ENCODE measurements at regions not wholly inside any gene's neighbourhood (a gene's known extent, or its start where the extent isn't known, plus 50 kb on each side); places are given as distances from the start of the nearest gene placed in this dataset.
A peak's percentile ranks its signal among the peaks of the same experiment; 100 is the strongest.

GRCh38 chr6:12584631-12585405 lies 131.7 kb upstream of the PHACTR1 start:
- no peaks in the 10 kb centered on the region for H3K27me3 Mint-ChIP-seq (ENCODE audit: insufficient read depth)
- DNase-seq, result peak; percentile 7
- H3K4me3 Mint-ChIP-seq, result no peak overlapping the region
- TF ChIP-seq CTCF (IDR thresholded peaks at IDR 0.05), result no peak
- H3K36me3 Mint-ChIP-seq (ENCODE audit: low read depth), result no peaks in the 10 kb centered on the region
- H3K9me3 Mint-ChIP-seq, result no peaks in the 10 kb centered on the region
- no peak overlapping the region for H3K27ac Mint-ChIP-seq
- peaks cover 17% of the 10 kb centered on the region for H3K4me1 Mint-ChIP-seq (ENCODE audit: low read depth)

- no peak overlapping the region for H3K4me3 Mint-ChIP-seq
- H3K27ac Mint-ChIP-seq, result no peak overlapping the region
- no peaks in the 10 kb centered on the region for H3K9me3 Mint-ChIP-seq
- H3K4me1 Mint-ChIP-seq (ENCODE audit: low read depth), result peaks cover 17% of the 10 kb centered on the region
- no peak for TF ChIP-seq CTCF (IDR thresholded peaks at IDR 0.05)
- DNase-seq, result no peak
- no peaks in the 10 kb centered on the region for H3K27me3 Mint-ChIP-seq (ENCODE audit: insufficient read depth)
- no peaks in the 10 kb centered on the region for H3K36me3 Mint-ChIP-seq (ENCODE audit: low read depth)
Measured at GRCh38 chr6:12585497-12585958, 131.0 kb upstream of the PHACTR1 start.

- Mint-ChIP-seq H3K27me3 (ENCODE audit: insufficient read depth) (no peaks in the 10 kb centered on the region), H3K4me1 (ENCODE audit: low read depth) (peaks cover 17% of the 10 kb centered on the region), H3K36me3 (ENCODE audit: low read depth) (no peaks in the 10 kb centered on the region), H3K4me3 (no peak overlapping the region), H3K9me3 (no peaks in the 10 kb centered on the region), H3K27ac (no peak overlapping the region)
- DNase-seq, result no peak
- no peak for TF ChIP-seq CTCF (IDR thresholded peaks at IDR 0.05)
Measured at GRCh38 chr6:12586721-12587480, 129.7 kb upstream of the PHACTR1 start.

GRCh38 chr6:12590901-12591300 lies 125.7 kb upstream of the PHACTR1 start:
- no peak for DNase-seq
- Mint-ChIP-seq H3K27me3 (ENCODE audit: insufficient read depth) (no peaks in the 10 kb centered on the region), H3K27ac (no peak overlapping the region)

GRCh38 chr6:12592634-12593033 lies 123.9 kb upstream of the PHACTR1 start:
- no peak for DNase-seq
- Mint-ChIP-seq H3K9me3 (no peaks in the 10 kb centered on the region), H3K36me3 (ENCODE audit: low read depth) (no peaks in the 10 kb centered on the region), H3K4me3 (no peak overlapping the region), H3K27ac (no peak overlapping the region), H3K4me1 (ENCODE audit: low read depth) (peaks cover 26% of the 10 kb centered on the region), H3K27me3 (ENCODE audit: insufficient read depth) (no peaks in the 10 kb centered on the region)
- no peak for TF ChIP-seq CTCF (IDR thresholded peaks at IDR 0.05)

More at GRCh38 chr6:12590901-12591300, 125.7 kb upstream of the PHACTR1 start:
- Mint-ChIP-seq H3K36me3 (ENCODE audit: low read depth) (no peaks in the 10 kb centered on the region), H3K4me1 (ENCODE audit: low read depth) (peaks cover 26% of the 10 kb centered on the region), H3K9me3 (no peaks in the 10 kb centered on the region), H3K4me3 (no peak overlapping the region)
- TF ChIP-seq CTCF (IDR thresholded peaks at IDR 0.05), result no peak

Measured in HFFc6 (cell line).